ENCODE measurements at regions not wholly inside any gene's neighbourhood (a gene's known extent, or its start where the extent isn't known, plus 50 kb on each side); places are given as distances from the start of the nearest gene placed in this dataset.

- CTCF ChIA-PET = no interaction called here
- POLR2A ChIA-PET = no interaction called here
- no peak for DNase-seq (ENCODE audit: extremely low spot score)
- no peak for TF ChIP-seq NFRKB (IDR thresholded peaks at IDR 0.05)
- TF ChIP-seq L3MBTL2 (conservative IDR thresholded peaks at IDR 0.05) = no peak
- no peak for TF ChIP-seq TARDBP (IDR thresholded peaks at IDR 0.05)
- no peak for TF ChIP-seq SP1 (IDR thresholded peaks at IDR 0.05)
- TF ChIP-seq SUZ12 (IDR thresholded peaks at IDR 0.05) = no peak
- TF ChIP-seq BHLHE40 (IDR thresholded peaks at IDR 0.05; ENCODE audit: borderline replicate concordance) = no peak
- TF ChIP-seq ZNF384 (IDR thresholded peaks at IDR 0.05) = no peak
- TF ChIP-seq ARNT (IDR thresholded peaks at IDR 0.05) = no peak
Observed at GRCh38 chr6:40205801-40206200, 271.5 kb upstream of the MOCS1 start.

- no peak for TF ChIP-seq ZNF384 (IDR thresholded peaks at IDR 0.05)
- no peak for TF ChIP-seq SP1 (IDR thresholded peaks at IDR 0.05)
- TF ChIP-seq HDGF (IDR thresholded peaks at IDR 0.05; ENCODE audit: borderline replicate concordance) = no peak
- TF ChIP-seq SUZ12 (IDR thresholded peaks at IDR 0.05) = no peak
- TF ChIP-seq ELF4 (IDR thresholded peaks at IDR 0.05) = no peak
- no peak for TF ChIP-seq ARNT (IDR thresholded peaks at IDR 0.05)
- TF ChIP-seq PKNOX1 (IDR thresholded peaks at IDR 0.05) = no peak
- no peak for TF ChIP-seq FOXA1 (IDR thresholded peaks at IDR 0.05)
- TF ChIP-seq FOXK2 (IDR thresholded peaks at IDR 0.05) = no peak
- no peak for TF ChIP-seq FOXM1 (IDR thresholded peaks at IDR 0.05; ENCODE audit: borderline replicate concordance)
- no peak for TF ChIP-seq LEF1 (IDR thresholded peaks at IDR 0.05; ENCODE audit: borderline replicate concordance)
- TF ChIP-seq TARDBP (IDR thresholded peaks at IDR 0.05) = no peak
- no peak for TF ChIP-seq L3MBTL2 (conservative IDR thresholded peaks at IDR 0.05)
- no peak for TF ChIP-seq CTBP1 (IDR thresholded peaks at IDR 0.05; ENCODE audit: borderline replicate concordance)
- no peak for DNase-seq (ENCODE audit: extremely low spot score)
- CTCF ChIA-PET = no interaction called here
- POLR2A ChIA-PET = no interaction called here
Observed at GRCh38 chr6:40205004-40205403, 270.7 kb upstream of the MOCS1 start.

GRCh38 chr6:40197371-40197770 is 263.1 kb upstream of the MOCS1 start:
- TF ChIP-seq ELF4 (IDR thresholded peaks at IDR 0.05) (no peak), TARDBP (IDR thresholded peaks at IDR 0.05) (no peak), FOXA1 (IDR thresholded peaks at IDR 0.05) (no peak), HDGF (IDR thresholded peaks at IDR 0.05; ENCODE audit: borderline replicate concordance) (no peak), BHLHE40 (IDR thresholded peaks at IDR 0.05; ENCODE audit: borderline replicate concordance) (no peak), LEF1 (IDR thresholded peaks at IDR 0.05; ENCODE audit: borderline replicate concordance) (no peak), CTBP1 (IDR thresholded peaks at IDR 0.05; ENCODE audit: borderline replicate concordance) (no peak), L3MBTL2 (conservative IDR thresholded peaks at IDR 0.05) (no peak), FOXM1 (IDR thresholded peaks at IDR 0.05; ENCODE audit: borderline replicate concordance) (no peak), ARNT (IDR thresholded peaks at IDR 0.05) (no peak), FOXK2 (IDR thresholded peaks at IDR 0.05) (no peak), SP1 (IDR thresholded peaks at IDR 0.05) (no peak), ZNF384 (IDR thresholded peaks at IDR 0.05) (no peak), NFRKB (IDR thresholded peaks at IDR 0.05) (no peak), SUZ12 (IDR thresholded peaks at IDR 0.05) (no peak), PKNOX1 (IDR thresholded peaks at IDR 0.05) (no peak)
- POLR2A ChIA-PET = no interaction called here
- DNase-seq (ENCODE audit: extremely low spot score) = no peak
- CTCF ChIA-PET = no interaction called here

- TF ChIP-seq CTBP1 (IDR thresholded peaks at IDR 0.05; ENCODE audit: borderline replicate concordance) (no peak), FOXK2 (IDR thresholded peaks at IDR 0.05) (no peak), PKNOX1 (IDR thresholded peaks at IDR 0.05) (no peak), FOXA1 (IDR thresholded peaks at IDR 0.05) (no peak), ARNT (IDR thresholded peaks at IDR 0.05) (no peak), FOXM1 (IDR thresholded peaks at IDR 0.05; ENCODE audit: borderline replicate concordance) (no peak), ELF4 (IDR thresholded peaks at IDR 0.05) (no peak), SUZ12 (IDR thresholded peaks at IDR 0.05) (no peak), NFRKB (IDR thresholded peaks at IDR 0.05) (no peak), SP1 (IDR thresholded peaks at IDR 0.05) (no peak), HDGF (IDR thresholded peaks at IDR 0.05; ENCODE audit: borderline replicate concordance) (no peak), BHLHE40 (IDR thresholded peaks at IDR 0.05; ENCODE audit: borderline replicate concordance) (no peak), L3MBTL2 (conservative IDR thresholded peaks at IDR 0.05) (no peak)
- ChIA-PET CTCF (no interaction called here), POLR2A (no interaction called here)
- no peak for DNase-seq (ENCODE audit: extremely low spot score)
Observed at GRCh38 chr6:40196135-40196518, 261.9 kb upstream of the MOCS1 start.

GRCh38 chr6:40195428-40196134 is 261.3 kb upstream of the MOCS1 start:
- TF ChIP-seq FOXM1 (IDR thresholded peaks at IDR 0.05; ENCODE audit: borderline replicate concordance) (no peak), LEF1 (IDR thresholded peaks at IDR 0.05; ENCODE audit: borderline replicate concordance) (no peak), CTBP1 (IDR thresholded peaks at IDR 0.05; ENCODE audit: borderline replicate concordance) (no peak), ARNT (IDR thresholded peaks at IDR 0.05) (no peak), SUZ12 (IDR thresholded peaks at IDR 0.05) (no peak), FOXK2 (IDR thresholded peaks at IDR 0.05) (no peak)
- CTCF ChIA-PET = no interaction called here
- POLR2A ChIA-PET = no interaction called here
- DNase-seq (ENCODE audit: extremely low spot score) = no peak

- CTCF ChIA-PET = no interaction called here
- POLR2A ChIA-PET = no interaction called here
- DNase-seq (ENCODE audit: extremely low spot score) = no peak
- TF ChIP-seq FOXK2 (IDR thresholded peaks at IDR 0.05) (no peak), SUZ12 (IDR thresholded peaks at IDR 0.05) (no peak), ELF4 (IDR thresholded peaks at IDR 0.05) (no peak), ZNF384 (IDR thresholded peaks at IDR 0.05) (no peak), TARDBP (IDR thresholded peaks at IDR 0.05) (no peak), FOXA1 (IDR thresholded peaks at IDR 0.05) (no peak), LEF1 (IDR thresholded peaks at IDR 0.05; ENCODE audit: borderline replicate concordance) (no peak), BHLHE40 (IDR thresholded peaks at IDR 0.05; ENCODE audit: borderline replicate concordance) (no peak), CTBP1 (IDR thresholded peaks at IDR 0.05; ENCODE audit: borderline replicate concordance) (no peak), HDGF (IDR thresholded peaks at IDR 0.05; ENCODE audit: borderline replicate concordance) (no peak), SP1 (IDR thresholded peaks at IDR 0.05) (no peak)
Observed at GRCh38 chr6:40194447-40195170, 260.3 kb upstream of the MOCS1 start.
